ENCODE measurements at regions not wholly inside any gene's neighbourhood (a gene's known extent, or its start where the extent isn't known, plus 50 kb on each side); places are given as distances from the start of the nearest gene placed in this dataset.
"Not testable (repeated sequence)": the region's sequence is repeated elsewhere in the genome, so short reads cannot be mapped to it uniquely, and the experiment has no call there.

DNA sequence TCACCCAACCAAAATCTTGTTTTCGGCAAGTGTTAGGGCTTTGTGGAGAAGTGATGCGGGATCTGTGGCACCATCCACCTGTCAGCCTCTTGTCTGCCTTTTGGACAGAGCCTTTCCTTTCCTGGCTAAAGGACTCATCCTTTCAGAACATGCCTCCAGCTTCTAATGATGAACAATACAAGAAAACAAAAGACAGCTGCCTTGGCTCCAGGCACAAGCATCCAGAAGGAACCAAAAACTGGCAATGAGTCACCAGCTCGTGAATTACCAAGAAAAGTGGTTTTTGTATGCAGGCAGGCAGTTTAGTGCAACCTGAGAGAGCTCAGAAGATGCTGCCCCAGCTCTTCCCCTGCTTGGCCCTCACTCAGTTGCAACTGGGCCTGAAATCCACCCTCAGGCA is 84.6 kb upstream of the NAMPT start:
- no peak for DNase-seq (ENCODE audit: low read depth, low spot score)
- H3K27ac ChIP-seq = no peak overlapping the region

GRCh38 chr7:106367664-106368063 is 82.9 kb upstream of the NAMPT start:
- DNase-seq (ENCODE audit: low read depth, low spot score) = no peak
- no peak overlapping the region for H3K27ac ChIP-seq

- no peak for DNase-seq (ENCODE audit: low read depth, low spot score)
- H3K27ac ChIP-seq = no peak overlapping the region
Measured at GRCh38 chr7:106367018-106367420, 82.2 kb upstream of the NAMPT start.

- peak overlapping the region; percentile 64 for H3K27ac ChIP-seq
- peak; percentile 85 for DNase-seq (ENCODE audit: low read depth, low spot score)
Measured at GRCh38 chr7:106365252-106366005, 80.6 kb upstream of the NAMPT start.

DNA sequence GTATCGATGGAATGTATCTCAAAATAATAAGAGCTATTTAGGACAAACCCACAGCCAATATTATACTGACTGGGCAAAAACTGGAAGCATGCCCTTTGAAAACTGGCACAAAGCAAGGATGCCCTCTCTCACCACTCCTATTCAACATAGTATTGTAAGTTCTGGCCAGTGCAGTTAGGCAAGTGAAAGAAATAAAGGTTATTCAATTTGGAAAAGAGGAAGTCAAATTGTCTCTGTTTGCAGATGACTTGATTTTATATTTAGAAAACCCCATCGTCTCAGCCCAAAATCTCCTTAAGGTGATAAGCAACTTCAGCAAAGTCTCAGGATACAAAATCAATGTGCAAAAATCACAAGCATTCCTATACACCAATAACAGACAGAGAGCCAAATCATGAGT is 77.7 kb upstream of the NAMPT start:
- not testable (repeated sequence) for H3K27ac ChIP-seq; DNase-seq (ENCODE audit: low read depth, low spot score)

DNA sequence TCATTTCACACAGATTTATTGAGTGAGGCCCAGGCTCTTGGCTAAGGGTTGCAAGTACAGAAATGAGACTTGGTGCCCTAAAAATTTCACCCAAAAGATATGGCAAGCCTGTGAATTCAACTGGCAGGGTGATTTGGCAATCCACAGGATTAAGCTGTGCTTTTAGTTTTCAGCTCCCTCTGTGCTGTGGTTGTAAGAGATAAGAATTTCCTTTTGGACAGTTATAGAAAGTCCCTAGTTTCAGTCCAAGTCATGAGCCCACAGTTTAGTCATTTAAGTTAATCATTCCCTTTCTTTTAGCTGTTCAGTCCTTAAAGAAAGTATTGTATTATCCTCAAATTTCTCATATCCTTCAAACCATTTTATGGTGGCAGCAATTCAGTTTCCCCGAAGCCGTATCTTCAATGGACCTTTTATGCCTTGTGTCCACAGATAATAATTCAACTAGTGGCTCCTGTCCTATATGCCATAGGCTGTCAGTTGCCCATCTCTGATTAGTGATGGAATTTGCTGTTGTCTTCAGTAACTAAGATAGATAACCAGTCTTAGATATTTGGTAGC is 73.4 kb upstream of the NAMPT start:
- H3K27ac ChIP-seq = peak overlapping the region; percentile 19
- DNase-seq (ENCODE audit: low read depth, low spot score) = peak; percentile 8

GRCh38 chr7:106357675-106358074 is 72.9 kb upstream of the NAMPT start:
- H3K27ac ChIP-seq = peak overlapping the region; percentile 19

DNA sequence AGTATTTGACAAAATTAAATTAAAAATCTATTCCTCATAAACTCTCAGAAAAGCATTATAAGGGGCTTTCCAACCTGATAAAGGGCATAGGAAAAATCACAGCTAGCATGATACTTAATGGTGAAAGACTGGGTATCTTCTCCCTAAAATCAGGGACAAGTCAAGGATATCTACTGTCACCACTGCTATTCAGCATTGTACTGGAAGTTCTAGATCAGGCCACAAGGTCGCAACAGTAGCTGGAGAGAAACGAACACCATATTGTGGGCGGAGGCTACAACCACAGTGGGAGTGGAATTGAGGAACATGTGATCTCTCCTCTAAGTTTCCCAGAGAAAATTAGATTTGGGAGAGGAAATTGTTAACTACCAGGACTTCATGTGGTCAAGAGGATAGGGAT is 70.0 kb upstream of the NAMPT start:
- H3K27ac ChIP-seq = no peak overlapping the region
- DNase-seq (ENCODE audit: low read depth, low spot score) = no peak

More at GRCh38 chr7:106357675-106358074, 72.9 kb upstream of the NAMPT start:
- DNase-seq (ENCODE audit: low read depth, low spot score) = no peak

GRCh38 chr7:106353944-106354343 is 69.2 kb upstream of the NAMPT start:
- DNase-seq (ENCODE audit: low read depth, low spot score) = no peak
- H3K27ac ChIP-seq = no peak overlapping the region

- no peak overlapping the region for H3K27ac ChIP-seq
Measured at GRCh38 chr7:106348231-106348630, 63.4 kb upstream of the NAMPT start.

GRCh38 chr7:106347229-106347833 is 62.5 kb upstream of the NAMPT start:
- no peak for DNase-seq (ENCODE audit: low read depth, low spot score)
- peak overlapping the region; percentile 88 for H3K27ac ChIP-seq

More at GRCh38 chr7:106348231-106348630, 63.4 kb upstream of the NAMPT start:
- DNase-seq (ENCODE audit: low read depth, low spot score) = no peak

- DNase-seq (ENCODE audit: low read depth, low spot score) = peak; percentile 88
- H3K27ac ChIP-seq = peak overlapping the region; percentile 88
Measured at GRCh38 chr7:106346678-106347217, 62.0 kb upstream of the NAMPT start.

DNA sequence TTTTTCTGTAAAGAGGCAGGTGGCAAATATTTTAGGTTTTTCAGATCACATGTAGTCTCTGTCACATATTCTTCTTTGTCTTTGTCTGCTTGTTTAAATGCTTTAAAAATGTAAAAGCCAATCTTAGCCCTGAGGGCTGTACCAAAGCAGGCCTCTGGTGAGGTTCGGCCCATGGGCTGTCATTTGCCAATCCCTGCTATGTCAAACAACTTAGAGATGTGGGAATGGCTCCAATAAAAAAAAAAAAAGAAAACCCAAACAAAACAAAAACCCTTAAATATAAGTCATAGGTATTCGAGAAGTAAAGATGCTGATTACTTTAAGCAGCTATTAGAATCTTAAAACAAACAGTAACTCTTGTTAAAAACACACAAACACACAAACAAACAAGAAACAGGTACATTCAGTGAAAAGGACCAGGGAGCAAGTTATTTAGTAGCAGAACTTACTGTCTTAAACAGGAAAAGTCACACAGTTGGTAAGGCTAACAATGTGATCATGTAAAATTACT is 61.4 kb upstream of the NAMPT start:
- DNase-seq (ENCODE audit: low read depth, low spot score) = no peak
- H3K27ac ChIP-seq = peak overlapping the region; percentile 88

GRCh38 chr7:106345421-106346166 is 60.8 kb upstream of the NAMPT start:
- H3K27ac ChIP-seq = peak overlapping the region; percentile 88
- no peak for DNase-seq (ENCODE audit: low read depth, low spot score)

DNA sequence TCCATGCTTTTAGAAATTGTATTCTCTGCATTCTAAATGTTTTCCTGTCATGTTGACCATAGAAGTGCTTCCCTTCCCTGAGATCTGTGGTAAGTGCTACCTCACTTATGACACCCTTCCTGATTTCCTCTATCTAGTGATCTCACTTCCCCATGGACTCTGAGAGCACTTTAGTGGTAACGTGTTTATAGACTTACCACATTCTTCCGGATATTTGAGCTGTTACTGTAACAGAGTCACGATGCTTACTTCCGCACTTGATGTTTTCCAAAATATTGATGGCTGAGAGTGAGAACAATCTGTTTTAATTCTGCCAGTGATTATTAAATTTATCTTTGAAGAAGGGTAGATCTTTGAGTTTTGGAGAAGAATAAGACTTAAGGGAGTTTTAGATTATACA is 60.1 kb upstream of the NAMPT start:
- H3K27ac ChIP-seq = no peak overlapping the region
- no peak for DNase-seq (ENCODE audit: low read depth, low spot score)

DNA sequence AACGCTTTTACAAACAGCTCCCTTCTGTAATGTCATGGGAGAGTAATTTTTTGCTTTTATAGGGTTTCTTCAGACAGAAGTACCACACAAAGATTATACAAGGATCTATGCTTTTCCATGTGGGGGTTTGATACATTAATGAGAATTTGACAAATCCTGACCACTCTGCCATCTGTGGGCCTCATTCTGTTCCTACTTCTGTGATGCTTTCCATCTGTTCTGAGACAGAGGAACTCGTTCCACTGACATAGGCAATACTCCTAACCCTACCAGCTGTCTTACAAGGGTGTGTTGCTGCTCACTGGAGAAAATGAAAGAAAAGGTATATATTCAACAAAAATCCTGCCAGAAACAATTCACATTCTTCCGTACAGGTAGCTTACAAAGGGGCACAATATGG is 59.4 kb upstream of the NAMPT start:
- no peak for DNase-seq (ENCODE audit: low read depth, low spot score)

GRCh38 chr7:106342049-106342448 is 57.3 kb upstream of the NAMPT start:
- not testable (repeated sequence) for H3K27ac ChIP-seq; DNase-seq (ENCODE audit: low read depth, low spot score)

More for the DNA sequence above, 59.4 kb upstream of the NAMPT start:
- no peak overlapping the region for H3K27ac ChIP-seq

DNA sequence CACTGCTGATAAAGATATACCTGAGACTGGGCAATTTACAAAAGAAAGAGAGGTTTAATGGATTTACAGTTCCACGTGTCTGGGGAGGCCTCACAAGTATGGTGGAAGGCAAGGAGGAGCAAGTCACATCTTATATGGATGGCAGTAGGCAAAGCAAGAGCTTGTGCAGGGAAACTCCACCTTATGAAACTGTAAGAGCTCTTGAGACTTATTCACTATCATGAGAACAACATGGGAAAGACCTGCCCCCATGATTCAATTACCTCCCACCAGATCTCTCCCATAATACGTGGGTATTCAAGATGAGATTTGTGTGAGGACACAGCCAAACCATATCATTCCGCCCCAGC is 55.4 kb upstream of the NAMPT start:
- DNase-seq (ENCODE audit: low read depth, low spot score); H3K27ac ChIP-seq: not testable (repeated sequence)

DNA sequence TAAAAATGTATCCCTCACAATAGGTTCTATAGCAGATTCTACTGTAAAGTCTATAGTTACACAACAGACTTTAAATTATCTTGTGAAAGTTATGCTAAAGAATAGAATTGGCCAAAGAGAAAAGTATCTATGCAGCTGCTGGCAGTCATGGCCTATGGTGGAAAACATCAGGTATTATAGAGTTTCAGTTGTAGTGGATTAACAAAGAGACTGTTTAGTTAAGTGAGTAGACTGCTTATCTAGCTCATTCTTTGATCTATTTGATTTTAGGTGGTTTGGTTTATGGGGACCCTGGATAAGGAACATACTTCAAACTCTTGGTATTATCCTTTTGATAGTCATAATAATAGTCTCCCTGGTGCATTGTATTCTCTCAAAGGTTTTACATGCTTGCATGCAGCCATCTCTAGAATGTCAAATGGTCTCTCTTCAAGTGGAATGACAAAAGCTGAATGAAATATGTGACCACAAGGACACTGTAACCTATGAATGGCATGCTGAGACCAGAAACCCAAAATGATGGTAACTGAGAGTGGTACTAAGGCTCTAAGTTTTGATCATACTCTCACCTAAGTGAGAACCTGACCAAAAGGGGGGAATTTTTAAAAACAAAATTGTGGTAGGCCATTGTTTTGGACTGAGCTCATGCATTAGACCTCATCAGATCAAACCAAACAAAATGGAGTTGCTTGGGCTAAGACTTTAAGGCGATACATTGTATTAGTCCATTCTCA is 54.9 kb upstream of the NAMPT start:
- DNase-seq (ENCODE audit: low read depth, low spot score) = no peak
- no peak overlapping the region for H3K27ac ChIP-seq

- DNase-seq (ENCODE audit: low read depth, low spot score) = no peak
- H3K27ac ChIP-seq = no peak overlapping the region
Measured at GRCh38 chr7:106337754-106338153, 53.0 kb upstream of the NAMPT start.

Measured in epithelial cell of prostate (primary cell).